H9 (cell line): ENCODE measurements at regions not wholly inside any gene's neighbourhood (a gene's known extent, or its start where the extent isn't known, plus 50 kb on each side); places are given as distances from the start of the nearest gene placed in this dataset.

Experiments
- DNase-seq: peaks from one replicate; pipeline ENCODE4 v3.0.0-alpha.2; 2017
- H2AFZ ChIP-seq: one replicate; pipeline ENCODE4 v1.6.1; 2013; ENCODE audit warnings: mild to moderate bottlenecking, low read length, control low read depth, moderate library complexity
- H2AK5ac ChIP-seq: 2 replicates; pipeline ENCODE4 v1.6.1; 2013; ENCODE audit warnings: low read length, control low read depth, mixed read lengths; ENCODE audit not compliant: insufficient read length
- H2BK120ac ChIP-seq: one replicate; pipeline ENCODE4 v1.6.1; 2013; ENCODE audit warnings: low read depth, mild to moderate bottlenecking, low read length, control low read depth, inconsistent platforms; ENCODE audit not compliant: poor library complexity, severe bottlenecking
- H2BK12ac ChIP-seq: 2 replicates; pipeline ENCODE4 v1.6.1; 2013; ENCODE audit warnings: low read length, control low read depth, mixed read lengths, low read depth; ENCODE audit not compliant: insufficient read length
- H2BK15ac ChIP-seq: 2 replicates; pipeline ENCODE4 v1.6.1; 2013; ENCODE audit warnings: low read depth, low read length, control low read depth
- H2BK20ac ChIP-seq: one replicate; pipeline ENCODE4 v1.6.1; 2013; ENCODE audit warnings: low read depth, mild to moderate bottlenecking, low read length, control low read depth, inconsistent platforms; ENCODE audit not compliant: poor library complexity, severe bottlenecking
- H2BK5ac ChIP-seq: 2 replicates; pipeline ENCODE4 v1.6.1; 2013; ENCODE audit warnings: low read length, control low read depth, mixed read lengths; ENCODE audit not compliant: insufficient read length
- H3K14ac ChIP-seq: 2 replicates; pipeline ENCODE4 v1.6.1; 2013; ENCODE audit warnings: low read length, control low read depth; ENCODE audit not compliant: insufficient read depth
- H3K18ac ChIP-seq: 2 replicates; pipeline ENCODE4 v1.6.1; 2013; ENCODE audit warnings: low read depth, mild to moderate bottlenecking, mixed read lengths, low read length, control low read depth; ENCODE audit not compliant: insufficient read length
- H3K23ac ChIP-seq: 2 replicates; pipeline ENCODE4 v1.6.1; 2013; ENCODE audit warnings: low read length, control low read depth, mixed read lengths, low read depth; ENCODE audit not compliant: insufficient read length
- H3K23me2 ChIP-seq: 2 replicates; pipeline ENCODE4 v1.6.1; 2013; ENCODE audit warnings: low read depth, mild to moderate bottlenecking, mixed read lengths, low read length, control low read depth; ENCODE audit not compliant: insufficient read length, poor library complexity, severe bottlenecking
- H3K27ac ChIP-seq: 2 replicates; pipeline ENCODE4 v1.5.1; 2013; ENCODE audit warnings: low read length, control low read depth, mixed read lengths, low read depth; ENCODE audit not compliant: insufficient read length
- H3K27me3 ChIP-seq: 2 replicates; pipeline ENCODE4 v1.6.1; 2013; ENCODE audit warnings: low read length, control low read depth, inconsistent platforms; ENCODE audit not compliant: insufficient read depth
- H3K4ac ChIP-seq: 2 replicates; pipeline ENCODE4 v1.6.1; 2013; ENCODE audit warnings: low read depth, mild to moderate bottlenecking, control low read depth, inconsistent platforms, low read length, moderate library complexity
- H3K4me1 ChIP-seq: 2 replicates; pipeline ENCODE4 v1.6.1; 2013; ENCODE audit warnings: low read length, control low read depth, inconsistent platforms; ENCODE audit not compliant: insufficient read depth
- H3K4me2 ChIP-seq: 2 replicates; pipeline ENCODE4 v1.6.1; 2013; ENCODE audit warnings: low read length, control low read depth, mixed read lengths; ENCODE audit not compliant: insufficient read length, insufficient read depth
- H3K56ac ChIP-seq: 2 replicates; pipeline ENCODE4 v1.6.1; 2013; ENCODE audit warnings: low read depth, mild to moderate bottlenecking, mixed read lengths, low read length, control low read depth; ENCODE audit not compliant: insufficient read length
- H3K79me1 ChIP-seq: 2 replicates; pipeline ENCODE4 v1.6.1; 2013; ENCODE audit warnings: low read depth, mild to moderate bottlenecking, moderate library complexity, low read length, control low read depth, inconsistent platforms; ENCODE audit not compliant: insufficient read depth, poor library complexity, severe bottlenecking
- H3K79me2 ChIP-seq: 2 replicates; pipeline ENCODE4 v1.6.1; 2013; ENCODE audit warnings: low read length, control low read depth, inconsistent platforms; ENCODE audit not compliant: insufficient read depth
- H3K9ac ChIP-seq: 2 replicates; pipeline ENCODE4 v1.6.1; 2013; ENCODE audit warnings: low read length, control low read depth, mixed read lengths; ENCODE audit not compliant: insufficient read length; ENCODE audit errors: extremely low read depth
- H3K9me3 ChIP-seq: one replicate; pipeline ENCODE4 v1.6.1; 2013; ENCODE audit warnings: low read depth, low read length, inconsistent platforms; ENCODE audit not compliant: control insufficient read depth
- H3T11ph ChIP-seq: one replicate; pipeline ENCODE4 v1.6.1; 2013; ENCODE audit warnings: mild to moderate bottlenecking, low read length, control low read depth, inconsistent platforms
- H4K20me1 ChIP-seq: one replicate; pipeline ENCODE4 v1.6.1; 2013; ENCODE audit not compliant: control insufficient read depth, insufficient read length, insufficient read depth
- H4K5ac ChIP-seq: 2 replicates; pipeline ENCODE4 v1.6.1; 2013; ENCODE audit warnings: low read depth, mild to moderate bottlenecking, mixed read lengths, low read length, control low read depth; ENCODE audit not compliant: insufficient read length
- H4K8ac ChIP-seq: replicated peaks from 2 replicates; pipeline ENCODE4 v1.6.1; 2013; ENCODE audit warnings: low read length, control low read depth, mixed read lengths, low read depth; ENCODE audit not compliant: insufficient read length
- H4K91ac ChIP-seq: 2 replicates; pipeline ENCODE4 v1.6.1; 2013; ENCODE audit warnings: low read depth, mild to moderate bottlenecking, moderate library complexity, mixed read lengths, low read length, control low read depth; ENCODE audit not compliant: insufficient read length
- H3K27ac Mint-ChIP-seq, 3 experiments: 2 replicates in 2 of 3; 3 replicates in 1 of 3; pipeline ENCODE4 v1.8.0; 2020 to 2021; ENCODE audit warnings: mixed read lengths in 3 of 3, mild to moderate bottlenecking in 1 of 3, moderate library complexity in 1 of 3
- H3K27me3 Mint-ChIP-seq: 2 replicates; pipeline ENCODE4 v1.8.0; 2021; ENCODE audit warnings: low read depth, mild to moderate bottlenecking, moderate library complexity, mixed read lengths
- H3K36me3 Mint-ChIP-seq, 3 experiments: 2 replicates in 2 of 3; 3 replicates in 1 of 3; pipeline ENCODE4 v1.8.0; 2020 to 2021; ENCODE audit warnings: low read depth in 3 of 3, mixed read lengths in 3 of 3; ENCODE audit not compliant: insufficient read depth in 1 of 3
- H3K4me1 Mint-ChIP-seq, 2 experiments: 2 replicates each; pipeline ENCODE4 v1.8.0; 2020; ENCODE audit warnings: mixed read lengths in 2 of 2
- H3K4me3 Mint-ChIP-seq, 2 experiments: 2 replicates in 1 of 2; 3 replicates in 1 of 2; pipeline ENCODE4 v1.8.0; 2020 to 2021; ENCODE audit warnings: mild to moderate bottlenecking in 2 of 2, mixed read lengths in 2 of 2, moderate library complexity in 1 of 2
- H3K9me3 Mint-ChIP-seq, 2 experiments: 2 replicates in 1 of 2; 3 replicates in 1 of 2; pipeline ENCODE4 v1.8.0; 2020; ENCODE audit warnings: mild to moderate bottlenecking in 2 of 2, mixed read lengths in 2 of 2, moderate library complexity in 1 of 2
- WGBS: extraction: QIAGEN DNeasy Blood & Tissue Kit; methylation state at CpG from one replicate; pipeline ENCODE4 v1.1.7; 2013; ENCODE audit warnings: missing lambda C conversion rate, low lambda C conversion rate, mixed read lengths; ENCODE audit not compliant: insufficient read length; ENCODE audit errors: extremely low coverage; 5-methylcytosine and 5-hydroxymethylcytosine counted together
- TF ChIP-seq, protein P1 (sequence below): fragments of 200-600 bp; sonication (generic); conservative IDR thresholded peaks from 3 replicates; pipeline ENCODE4 v1.8.0; 2021; ENCODE audit warnings: antibody characterized with exemption, mild to moderate bottlenecking

DNA sequence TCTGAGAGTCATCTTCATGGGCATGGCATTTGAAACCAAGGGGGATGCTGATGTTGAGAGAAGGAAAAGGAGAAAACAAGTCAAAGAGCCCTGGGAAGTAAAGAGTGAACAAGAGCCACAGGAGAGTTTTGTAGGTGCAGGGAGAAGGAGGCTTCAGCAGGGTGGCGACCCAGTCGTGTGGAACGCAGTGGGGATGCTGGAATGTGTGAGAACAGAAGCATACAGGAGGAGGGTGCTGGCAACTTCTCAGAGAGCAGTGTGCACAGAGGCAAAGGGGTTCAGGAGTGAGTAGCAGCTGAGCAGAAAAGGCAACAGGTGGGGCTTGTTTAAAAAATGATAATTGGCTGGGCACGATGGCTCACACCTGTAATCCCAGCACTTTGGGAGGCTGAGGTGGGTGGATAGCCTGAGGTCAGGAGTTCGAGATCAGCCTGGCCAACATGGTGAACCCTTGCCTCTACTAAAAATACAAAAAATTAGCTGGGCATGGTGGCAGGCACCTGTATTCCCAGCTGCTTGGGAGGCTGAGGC lies 75.8 kb upstream of the PLET1 start:
- Histone ChIP-seq H3K14ac (no peak overlapping the region), H3K9me3 (no peaks in the 10 kb centered on the region)
- TF ChIP-seq, protein P1, sequence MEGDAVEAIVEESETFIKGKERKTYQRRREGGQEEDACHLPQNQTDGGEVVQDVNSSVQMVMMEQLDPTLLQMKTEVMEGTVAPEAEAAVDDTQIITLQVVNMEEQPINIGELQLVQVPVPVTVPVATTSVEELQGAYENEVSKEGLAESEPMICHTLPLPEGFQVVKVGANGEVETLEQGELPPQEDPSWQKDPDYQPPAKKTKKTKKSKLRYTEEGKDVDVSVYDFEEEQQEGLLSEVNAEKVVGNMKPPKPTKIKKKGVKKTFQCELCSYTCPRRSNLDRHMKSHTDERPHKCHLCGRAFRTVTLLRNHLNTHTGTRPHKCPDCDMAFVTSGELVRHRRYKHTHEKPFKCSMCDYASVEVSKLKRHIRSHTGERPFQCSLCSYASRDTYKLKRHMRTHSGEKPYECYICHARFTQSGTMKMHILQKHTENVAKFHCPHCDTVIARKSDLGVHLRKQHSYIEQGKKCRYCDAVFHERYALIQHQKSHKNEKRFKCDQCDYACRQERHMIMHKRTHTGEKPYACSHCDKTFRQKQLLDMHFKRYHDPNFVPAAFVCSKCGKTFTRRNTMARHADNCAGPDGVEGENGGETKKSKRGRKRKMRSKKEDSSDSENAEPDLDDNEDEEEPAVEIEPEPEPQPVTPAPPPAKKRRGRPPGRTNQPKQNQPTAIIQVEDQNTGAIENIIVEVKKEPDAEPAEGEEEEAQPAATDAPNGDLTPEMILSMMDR = no peak

More for the DNA sequence above, 75.8 kb upstream of the PLET1 start:
- H3K9ac ChIP-seq = no peak overlapping the region
- no peak overlapping the region for H3K23ac ChIP-seq
- Mint-ChIP-seq H3K27me3 (peaks cover 7% of the 10 kb centered on the region), H3K36me3 (peaks cover 0 to 1% (median 0%) of the 10 kb centered on the region in 3 experiments; a peak in 1 of 7 replicates), H3K9me3 (no peaks in the 10 kb centered on the region; a peak in 1 of 5 replicates), H3K27ac (no peak overlapping the region; a peak in 1 of 7 replicates), H3K4me1 (no peaks in the 10 kb centered on the region), H3K4me3 (no peak overlapping the region)
- no peak overlapping the region for H2BK5ac ChIP-seq
- no peaks in the 10 kb centered on the region for H3K79me1 ChIP-seq
- no peak overlapping the region for H3T11ph ChIP-seq
- no peak overlapping the region for H3K18ac ChIP-seq
- no peak overlapping the region for H2BK12ac ChIP-seq
- no peak overlapping the region for H4K91ac ChIP-seq
- no peak overlapping the region for H3K27ac ChIP-seq
- H3K4ac ChIP-seq = no peak overlapping the region
- no peaks in the 10 kb centered on the region for H3K23me2 ChIP-seq
- no peak overlapping the region for H2BK120ac ChIP-seq
- no peak overlapping the region for H2AFZ ChIP-seq
- H3K4me2 ChIP-seq = no peak overlapping the region
- H4K20me1 ChIP-seq = peaks cover 2% of the 10 kb centered on the region
- no peak overlapping the region for H4K5ac ChIP-seq
- no peaks in the 10 kb centered on the region for H3K79me2 ChIP-seq
- H3K4me1 ChIP-seq = no peaks in the 10 kb centered on the region
- H2BK15ac ChIP-seq = no peak overlapping the region
- no CpG with 5 or more reads among the region's 5 CpGs for WGBS
- H4K8ac ChIP-seq = no peak overlapping the region
- no peak overlapping the region for H2AK5ac ChIP-seq
- no peak for DNase-seq
- no peak overlapping the region for H3K56ac ChIP-seq
- H2BK20ac ChIP-seq = no peak overlapping the region
- no peaks in the 10 kb centered on the region for H3K27me3 ChIP-seq
